Thyroid gland (tissue), 4 donors: ENCODE measurements at regions not wholly inside any gene's neighbourhood (a gene's known extent, or its start where the extent isn't known, plus 50 kb on each side); places are given as distances from the start of the nearest gene placed in this dataset.

Experiments
- POLR2A ChIP-seq, 2 donors: fragments of 450-650 bp; IDR thresholded peaks; one replicate each; pipeline ENCODE4 v1.6.1; 2017; ENCODE audit warnings: antibody characterized with exemption in 2 of 2, mild to moderate bottlenecking in 2 of 2, moderate library complexity in 1 of 2
- TF ChIP-seq, protein P1 (sequence below), 6 experiments: fragments of 200-600 bp in 3 of 6; fragments of 450-650 bp in 3 of 6; sonication (generic) in 3 of 6; IDR thresholded peaks; one replicate each; pipeline ENCODE4 v1.5.1; 2016 to 2019; ENCODE audit warnings: antibody characterized with exemption in 6 of 6, mild to moderate bottlenecking in 2 of 6, inconsistent platforms in 1 of 6, moderate library complexity in 1 of 6

DNA sequence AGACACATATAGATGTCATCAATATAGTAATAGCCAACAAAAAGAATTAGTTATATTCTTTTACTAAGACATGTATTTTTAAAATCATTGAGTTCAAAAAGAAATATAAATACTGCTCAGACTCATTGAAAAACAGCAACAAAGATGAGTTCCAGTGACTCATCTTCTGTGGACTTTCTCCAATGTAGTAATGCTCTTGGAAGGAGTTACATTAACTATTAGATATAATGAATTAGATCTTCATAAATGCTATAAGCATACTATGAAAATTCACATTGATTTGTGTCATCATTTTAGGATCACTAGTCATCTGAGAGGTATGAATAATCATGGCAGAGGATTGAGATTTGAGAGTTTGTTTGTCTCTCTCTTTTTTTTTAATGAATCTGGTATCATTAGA, 547.8 kb upstream of the PCDH7 start:
- TF ChIP-seq, protein P1, sequence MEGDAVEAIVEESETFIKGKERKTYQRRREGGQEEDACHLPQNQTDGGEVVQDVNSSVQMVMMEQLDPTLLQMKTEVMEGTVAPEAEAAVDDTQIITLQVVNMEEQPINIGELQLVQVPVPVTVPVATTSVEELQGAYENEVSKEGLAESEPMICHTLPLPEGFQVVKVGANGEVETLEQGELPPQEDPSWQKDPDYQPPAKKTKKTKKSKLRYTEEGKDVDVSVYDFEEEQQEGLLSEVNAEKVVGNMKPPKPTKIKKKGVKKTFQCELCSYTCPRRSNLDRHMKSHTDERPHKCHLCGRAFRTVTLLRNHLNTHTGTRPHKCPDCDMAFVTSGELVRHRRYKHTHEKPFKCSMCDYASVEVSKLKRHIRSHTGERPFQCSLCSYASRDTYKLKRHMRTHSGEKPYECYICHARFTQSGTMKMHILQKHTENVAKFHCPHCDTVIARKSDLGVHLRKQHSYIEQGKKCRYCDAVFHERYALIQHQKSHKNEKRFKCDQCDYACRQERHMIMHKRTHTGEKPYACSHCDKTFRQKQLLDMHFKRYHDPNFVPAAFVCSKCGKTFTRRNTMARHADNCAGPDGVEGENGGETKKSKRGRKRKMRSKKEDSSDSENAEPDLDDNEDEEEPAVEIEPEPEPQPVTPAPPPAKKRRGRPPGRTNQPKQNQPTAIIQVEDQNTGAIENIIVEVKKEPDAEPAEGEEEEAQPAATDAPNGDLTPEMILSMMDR (IDR thresholded peaks at IDR 0.05): no peak
- TF ChIP-seq POLR2A (IDR thresholded peaks at IDR 0.05): no peak
